SU-DHL-6 (cell line): ENCODE measurements at regions not wholly inside any gene's neighbourhood (a gene's known extent, or its start where the extent isn't known, plus 50 kb on each side); places are given as distances from the start of the nearest gene placed in this dataset.

Source experiments
- CTCF ChIP-seq: fragments of 200-600 bp; sonication (generic); IDR thresholded peaks from one replicate; pipeline ENCODE4 v1.5.1; 2017; ENCODE audit warnings: antibody characterized with exemption, mild to moderate bottlenecking, low read length, moderate library complexity; ENCODE audit not compliant: insufficient read depth, poor library complexity, severe bottlenecking
- EZH2phosphoT487 ChIP-seq: fragments of 200-600 bp; sonication (generic), shearing (Covaris generic); conservative IDR thresholded peaks from 2 replicates; pipeline ENCODE4 v1.6.1; 2018; ENCODE audit warnings: mild to moderate bottlenecking, antibody characterized with exemption, low read length, moderate library complexity, mixed read lengths

GRCh38 chr7:106370542-106370941 is 85.8 kb upstream of the NAMPT start:
- TF ChIP-seq CTCF: no peak
- TF ChIP-seq EZH2phosphoT487: no peak
